HS-27A (cell line): ENCODE measurements at regions not wholly inside any gene's neighbourhood (a gene's known extent, or its start where the extent isn't known, plus 50 kb on each side); places are given as distances from the start of the nearest gene placed in this dataset.

Source experiments
- DNase-seq: peaks from one replicate; pipeline ENCODE4 v3.0.0-alpha.2; 2012; ENCODE audit warnings: low read depth, missing footprints

DNA sequence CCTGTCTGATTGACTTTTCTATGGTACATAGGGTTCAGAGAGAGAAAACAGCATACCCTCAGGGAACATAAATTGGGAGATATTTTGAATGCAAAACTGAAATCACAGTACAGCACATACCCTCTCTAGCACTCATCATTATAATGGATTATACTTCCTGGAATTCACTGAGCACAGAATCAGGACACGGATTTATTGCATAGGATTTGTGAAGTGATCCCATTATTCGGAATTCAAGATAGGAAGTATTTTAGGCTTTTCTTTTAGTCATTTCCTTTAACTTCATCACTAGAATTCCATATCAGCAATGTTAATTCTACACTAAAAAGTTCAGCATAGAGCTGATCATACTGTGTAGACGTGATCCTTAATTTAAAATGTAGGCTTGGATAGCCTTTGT lies 407.0 kb downstream of the PID1 start:
- DNase-seq = no peak

DNA sequence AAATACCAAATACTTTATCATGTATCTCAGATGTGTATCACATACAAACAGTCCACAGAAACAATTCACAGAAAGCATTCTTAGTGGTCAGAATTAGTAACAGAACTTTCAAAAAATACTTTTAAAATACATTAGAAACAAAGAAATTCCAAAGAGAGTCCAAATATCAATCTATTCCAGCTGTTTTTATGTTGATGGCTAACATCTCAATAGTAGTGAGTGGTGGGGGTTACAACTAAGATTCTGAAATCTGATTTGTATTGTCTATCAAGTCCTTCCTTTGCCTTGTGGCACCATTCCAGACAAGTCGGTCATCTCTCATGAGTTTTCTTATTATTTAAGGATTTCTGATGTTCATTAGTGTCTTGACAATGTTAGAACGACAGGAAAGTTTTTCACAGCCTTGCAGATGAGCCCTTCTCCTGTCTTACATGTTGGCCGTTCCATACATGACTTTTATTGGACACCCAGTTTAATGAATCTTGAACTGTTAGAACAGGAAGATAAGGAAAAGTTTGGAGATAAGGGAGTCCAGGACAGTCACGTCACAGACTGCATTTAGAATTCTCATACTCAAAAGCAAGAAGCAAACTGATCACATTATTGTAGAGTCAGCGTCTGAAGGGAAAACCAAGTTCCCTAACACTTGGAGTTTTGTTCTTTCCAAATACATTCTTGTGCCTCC lies 410.3 kb downstream of the PID1 start:
- no peak for DNase-seq

DNA sequence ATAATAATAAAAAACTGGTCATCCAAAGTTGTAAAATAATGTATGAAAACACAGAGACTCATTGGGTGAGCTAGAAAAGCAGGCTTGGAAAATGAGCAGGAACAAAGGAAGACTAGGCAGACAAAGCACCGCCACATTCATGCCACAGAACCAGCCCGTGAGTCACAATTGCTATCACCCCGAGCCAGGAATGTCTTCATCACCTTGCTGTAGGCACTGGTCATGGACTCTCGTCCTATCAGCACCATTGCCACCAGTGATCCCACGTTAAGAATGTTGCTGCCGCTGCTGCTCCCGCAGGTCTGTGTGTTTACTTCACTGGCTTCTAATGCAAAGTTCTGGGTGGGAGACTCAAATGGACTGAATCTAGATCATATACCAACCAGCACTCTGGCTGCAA lies 417.9 kb downstream of the PID1 start:
- DNase-seq = no peak

DNA sequence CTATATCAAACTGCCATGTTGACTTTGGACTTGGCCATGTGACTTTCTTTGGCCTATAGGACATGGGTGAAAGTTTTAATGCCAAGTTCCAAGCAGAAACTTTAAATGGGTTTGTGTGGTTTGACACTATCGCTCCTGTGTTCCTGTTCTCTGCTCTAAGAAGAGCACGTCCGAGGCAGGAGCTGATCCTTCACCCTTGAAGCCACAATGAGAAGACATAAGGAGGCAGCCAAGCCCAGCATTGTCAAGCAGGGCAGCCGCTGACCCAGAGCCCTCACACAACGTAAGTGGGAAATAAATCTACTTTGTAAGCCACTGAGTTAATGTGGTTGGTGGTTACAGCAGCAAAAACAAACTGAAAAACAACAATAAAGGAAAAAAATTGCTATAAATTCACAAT lies 422.4 kb downstream of the PID1 start:
- DNase-seq = no peak

DNA sequence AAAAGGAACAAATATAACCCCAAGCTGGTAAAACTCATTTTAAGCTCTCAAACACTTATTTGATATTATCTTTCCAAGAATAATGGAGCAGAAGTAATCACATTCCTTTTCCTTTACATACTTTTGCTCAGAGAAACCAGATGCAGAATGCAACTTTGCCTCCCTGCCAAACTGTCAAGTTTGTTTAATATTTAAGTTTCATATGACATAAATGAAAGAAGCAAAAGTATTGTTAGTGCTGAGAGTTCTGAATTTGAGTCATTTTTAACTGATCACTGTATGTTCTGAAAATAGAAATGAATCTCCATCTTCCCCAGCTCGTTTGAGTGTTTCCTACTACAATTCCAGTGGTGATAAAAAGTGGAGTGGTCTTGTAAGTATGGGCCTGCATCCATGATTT lies 423.4 kb downstream of the PID1 start:
- no peak for DNase-seq

DNA sequence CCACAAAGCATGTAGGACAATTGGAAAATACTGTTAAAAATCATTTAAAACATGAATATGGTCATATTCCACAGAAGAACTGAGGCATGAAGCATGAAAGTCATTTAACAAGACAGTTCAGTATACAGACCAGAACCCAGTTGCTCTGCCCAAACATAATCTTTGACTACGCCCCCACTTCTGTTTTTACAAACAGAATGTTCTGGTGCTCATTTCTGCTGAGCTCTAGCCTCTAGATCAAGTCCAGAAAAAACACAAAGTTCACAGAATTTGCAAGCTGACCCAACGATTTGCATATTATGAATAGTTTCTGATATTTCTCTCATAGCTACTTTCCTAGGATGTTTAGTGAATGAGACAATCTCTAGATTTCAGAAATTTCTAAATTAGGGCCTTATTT lies 424.9 kb downstream of the PID1 start:
- no peak for DNase-seq

DNA sequence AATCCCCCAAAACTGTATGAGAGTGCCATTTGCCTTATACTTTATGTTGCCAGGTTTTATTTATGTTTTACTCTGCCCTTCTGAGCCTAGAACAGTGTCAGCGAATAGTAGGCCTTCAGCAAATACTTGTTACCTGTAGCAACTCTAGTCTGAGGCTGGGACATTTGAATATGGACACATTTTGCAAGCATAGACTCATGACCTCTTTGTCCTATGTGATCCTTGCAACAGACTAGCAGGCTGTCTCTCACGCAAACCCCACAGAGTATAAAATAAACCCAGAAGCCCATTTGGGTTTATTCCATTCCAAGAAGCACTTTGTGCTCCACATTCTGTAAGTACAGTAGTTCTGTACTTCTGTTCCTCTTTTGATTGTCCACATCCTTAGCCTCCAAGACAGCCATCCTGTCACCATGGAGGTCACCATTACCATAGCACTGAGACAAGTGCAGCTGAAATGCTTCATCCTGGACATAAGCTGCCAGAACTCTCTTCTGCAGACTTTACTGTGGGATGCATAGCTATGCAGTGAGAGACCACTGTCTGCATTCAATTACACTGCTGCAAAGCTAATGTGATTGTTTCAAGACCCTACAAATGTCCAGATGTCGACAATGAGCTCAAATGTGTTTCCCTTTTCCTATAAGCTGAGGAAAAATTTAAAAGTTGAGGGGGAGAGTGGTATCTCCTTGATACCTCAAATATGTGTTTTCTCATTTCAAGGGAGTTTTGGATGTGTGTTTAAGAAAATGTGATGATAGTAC lies 425.7 kb downstream of the PID1 start:
- no peak for DNase-seq

DNA sequence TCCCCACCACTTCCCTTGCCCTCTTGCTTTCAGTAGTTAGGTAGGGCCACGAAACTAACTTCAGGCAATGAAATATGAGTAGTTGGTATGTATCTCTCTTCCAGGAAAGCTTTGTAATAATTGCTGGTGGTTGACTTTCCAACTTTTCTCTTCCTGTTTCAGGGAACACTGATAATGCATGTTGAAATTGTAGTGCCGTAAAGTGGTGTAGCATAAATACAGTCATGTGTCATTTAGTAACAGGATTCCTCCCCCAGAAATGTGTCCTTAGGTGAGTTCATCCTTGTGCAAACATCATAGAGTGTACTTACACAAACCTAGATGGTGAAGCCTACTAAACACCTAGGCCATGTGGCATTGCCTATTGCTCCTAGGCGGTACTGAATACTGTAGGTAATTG lies 429.2 kb downstream of the PID1 start:
- no peak for DNase-seq

DNA sequence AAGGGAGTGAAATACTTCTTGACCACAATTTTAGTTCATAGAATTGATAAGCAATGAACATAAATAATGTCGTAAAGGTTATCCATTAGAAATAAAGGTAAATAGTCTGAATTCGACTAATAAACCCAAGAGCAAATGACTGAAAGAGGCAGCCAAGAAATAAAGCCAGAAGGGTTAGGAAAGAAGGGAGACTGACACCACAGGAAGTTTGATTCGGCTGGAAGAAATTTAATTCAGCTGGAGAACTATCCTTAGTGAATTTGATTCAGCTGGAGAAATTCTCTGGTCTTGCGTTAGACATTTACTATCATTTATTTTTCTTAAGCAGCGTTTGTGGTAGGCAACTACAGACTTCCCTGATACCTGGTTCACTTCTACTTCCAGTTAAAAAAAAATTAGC lies 429.6 kb downstream of the PID1 start:
- no peak for DNase-seq

DNA sequence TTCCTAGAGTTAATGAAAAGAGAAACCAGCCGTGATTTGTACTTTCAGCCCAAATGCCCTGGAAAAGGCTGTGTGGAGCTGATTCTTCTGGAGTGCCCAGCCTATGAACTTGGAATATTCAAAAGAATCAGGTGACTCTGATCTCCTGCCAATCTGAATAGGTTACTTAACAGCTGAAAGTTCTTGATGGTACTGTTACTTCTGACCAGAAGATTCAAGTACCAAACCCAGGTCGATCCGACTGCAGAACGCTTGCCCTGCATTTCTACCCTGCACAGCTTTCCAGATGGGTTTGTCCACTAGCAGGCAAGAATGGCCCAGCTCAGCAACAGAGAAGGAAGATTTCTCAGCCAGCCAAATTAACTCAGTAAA lies 430.4 kb downstream of the PID1 start:
- DNase-seq = no peak

DNA sequence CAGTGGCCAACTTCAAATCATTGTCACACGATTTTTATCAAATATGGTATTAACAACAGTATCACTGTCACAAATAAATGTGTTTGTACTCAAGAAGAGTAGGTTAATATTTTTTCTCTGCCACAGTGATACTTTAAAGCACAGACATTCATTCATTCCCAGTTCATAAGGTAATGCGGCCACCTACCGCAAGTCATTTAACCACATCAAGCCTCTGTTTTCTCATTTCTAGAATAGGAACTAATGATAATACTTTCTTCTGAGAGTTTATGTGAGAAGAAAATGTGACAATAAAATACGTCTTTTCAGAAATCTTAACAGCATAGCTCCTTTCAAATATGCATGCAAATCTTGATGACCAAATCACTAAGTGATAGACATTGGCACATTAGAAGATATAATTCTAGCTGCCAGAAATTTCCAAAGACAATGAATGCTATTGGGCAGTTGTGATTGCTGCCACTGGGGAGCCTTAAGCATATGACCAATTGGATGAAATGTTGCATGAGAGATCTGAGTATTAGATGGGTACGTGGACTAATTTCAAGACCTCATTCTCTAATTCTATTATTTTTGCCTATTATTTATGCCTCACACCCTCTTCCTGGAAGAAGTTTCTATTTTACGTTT lies 430.9 kb downstream of the PID1 start:
- DNase-seq = no peak

DNA sequence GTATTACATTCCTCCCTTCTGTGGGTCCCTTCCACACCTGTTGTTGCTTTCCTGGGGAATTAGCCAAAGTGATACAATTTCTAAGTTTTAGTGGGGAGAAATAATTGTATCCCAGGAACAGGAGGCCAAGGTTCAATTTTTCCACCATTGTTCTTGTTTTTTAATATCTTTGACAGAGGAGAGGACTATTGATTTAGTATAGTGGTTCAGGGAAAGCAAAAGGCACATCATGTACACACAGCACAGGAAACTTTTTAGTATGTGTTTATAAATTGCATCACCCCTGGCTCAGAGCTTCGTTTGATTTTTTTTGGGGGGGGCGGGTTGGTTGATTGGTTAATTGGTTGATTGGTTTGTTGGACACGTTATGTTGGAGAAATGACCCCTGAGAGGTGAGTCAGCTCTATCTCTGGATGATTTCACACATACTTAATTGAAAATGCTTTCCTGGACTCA lies 431.6 kb downstream of the PID1 start:
- no peak for DNase-seq

DNA sequence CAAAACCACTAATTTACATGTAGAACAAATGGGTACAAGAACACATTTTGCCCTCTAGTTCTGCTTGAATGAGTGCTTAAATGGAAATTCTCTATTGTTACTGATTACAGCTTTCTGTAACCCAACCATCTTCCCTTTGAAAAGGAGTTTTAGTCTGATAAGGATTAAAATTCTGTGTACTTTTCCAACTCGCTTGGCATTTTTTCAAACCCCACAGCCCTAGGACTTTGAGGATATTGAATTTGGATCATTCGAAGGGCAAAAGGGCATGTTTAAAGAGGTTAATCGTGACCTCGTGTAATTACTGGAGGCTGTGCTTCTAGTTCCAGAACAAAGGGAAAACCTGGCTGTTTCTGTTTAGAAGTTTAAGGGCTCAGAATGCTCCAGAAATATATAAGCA lies 432.3 kb downstream of the PID1 start:
- no peak for DNase-seq

DNA sequence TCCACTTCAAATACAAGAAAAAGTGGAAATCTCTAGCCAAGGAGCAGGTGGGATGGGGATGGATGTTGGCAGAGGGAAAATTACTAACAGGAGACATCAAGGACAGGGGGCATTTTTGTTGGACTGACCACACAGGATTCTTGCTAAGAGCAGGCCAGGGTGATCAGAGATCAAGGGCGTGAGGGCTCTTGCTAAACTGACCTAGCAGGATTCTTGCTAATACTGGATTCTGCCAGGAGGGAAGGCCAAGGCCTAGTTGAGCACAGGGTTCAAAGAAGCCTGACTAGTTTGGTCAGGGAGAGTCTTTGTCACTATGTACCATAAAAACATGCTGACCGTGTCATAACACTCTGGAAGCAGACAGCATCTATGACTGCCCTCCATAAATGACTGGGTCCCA lies 442.7 kb downstream of the PID1 start:
- DNase-seq = no peak

DNA sequence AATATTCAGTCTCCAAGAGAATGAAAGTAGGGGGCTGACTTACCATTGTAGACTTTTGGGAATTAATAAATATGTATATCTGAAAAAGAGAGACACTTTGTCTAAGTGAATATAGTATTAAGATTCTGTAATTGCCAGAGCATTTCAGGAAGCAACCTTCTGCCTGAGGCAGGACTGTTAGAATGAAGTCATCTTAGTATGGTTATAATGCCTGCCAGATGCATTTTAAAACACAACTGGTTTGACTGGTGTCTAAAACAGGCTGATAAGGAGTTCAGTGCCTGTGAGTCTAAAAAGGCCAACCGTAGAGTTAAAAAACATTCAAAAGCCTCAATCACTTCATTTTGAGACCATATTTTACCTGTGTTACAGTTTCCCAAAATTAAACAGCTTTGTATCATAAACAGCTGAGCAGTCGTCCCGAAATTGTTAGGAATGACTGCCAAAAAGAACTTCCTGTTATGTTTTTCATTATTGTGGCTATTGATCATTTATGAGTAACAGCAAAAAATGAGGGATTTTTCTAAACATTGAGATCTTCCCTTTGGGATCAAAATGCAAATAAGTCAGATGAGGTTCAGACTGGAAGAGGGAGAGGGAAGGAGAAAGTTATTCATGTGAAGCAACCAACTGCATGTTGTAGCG lies 443.9 kb downstream of the PID1 start:
- no peak for DNase-seq

DNA sequence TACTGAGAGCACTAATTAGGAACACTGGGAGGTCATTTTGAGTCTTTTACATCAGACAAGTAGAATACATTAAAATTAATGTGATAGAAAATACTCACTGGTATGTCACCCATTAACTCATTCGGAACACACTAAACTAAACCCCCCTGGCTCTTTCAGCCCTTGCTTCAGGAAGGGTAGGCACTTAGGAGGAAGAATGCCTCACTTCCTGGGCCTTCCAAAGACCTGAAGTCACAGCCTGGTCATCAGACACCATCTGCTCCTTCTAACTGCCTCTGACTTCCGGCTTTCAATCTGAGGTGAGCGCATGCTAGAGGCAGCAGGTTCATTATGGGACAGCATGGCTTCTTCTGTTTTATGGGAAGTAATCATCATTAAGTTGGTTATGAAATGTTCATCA lies 451.4 kb downstream of the PID1 start:
- no peak for DNase-seq

DNA sequence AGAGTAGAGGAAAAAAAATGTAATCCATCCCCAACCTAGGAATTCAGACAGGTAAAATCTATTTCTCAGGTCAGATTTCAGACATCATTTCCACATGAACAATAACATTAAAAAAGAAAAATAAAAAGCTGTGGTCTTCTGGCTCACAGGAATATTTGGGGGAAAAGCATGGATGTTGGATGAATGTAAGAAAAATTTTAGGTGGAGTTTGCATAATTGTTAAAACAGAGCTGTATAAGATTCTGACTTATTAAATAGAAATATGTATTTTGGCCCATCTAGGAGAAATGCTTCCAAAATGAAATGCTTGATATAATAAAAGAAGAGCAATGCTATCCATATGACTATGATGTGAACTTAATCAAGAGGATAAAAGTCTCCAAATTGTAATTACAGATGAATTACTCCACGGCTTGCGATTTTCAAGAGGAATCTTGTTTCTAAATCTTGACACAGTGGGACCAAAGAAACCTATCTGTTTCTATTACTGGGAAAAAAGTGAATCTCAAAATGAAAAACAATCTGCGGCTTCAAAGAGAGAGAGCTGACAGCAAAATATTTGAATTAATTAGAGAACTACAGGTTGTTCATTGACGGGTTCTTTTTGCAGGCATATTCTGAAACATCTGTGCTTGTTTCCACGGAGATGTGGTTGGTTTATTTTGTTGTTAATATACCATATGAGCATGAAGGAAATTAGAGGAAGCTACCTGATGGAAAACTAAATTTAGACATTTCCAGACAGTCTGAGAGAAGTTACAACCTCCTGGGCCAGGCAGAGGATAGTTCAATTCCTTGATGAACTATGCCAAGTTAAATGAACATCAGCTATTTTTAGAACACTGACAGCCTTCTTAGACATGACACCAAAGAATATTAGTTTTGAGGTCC lies 468.7 kb downstream of the PID1 start:
- DNase-seq = no peak

DNA sequence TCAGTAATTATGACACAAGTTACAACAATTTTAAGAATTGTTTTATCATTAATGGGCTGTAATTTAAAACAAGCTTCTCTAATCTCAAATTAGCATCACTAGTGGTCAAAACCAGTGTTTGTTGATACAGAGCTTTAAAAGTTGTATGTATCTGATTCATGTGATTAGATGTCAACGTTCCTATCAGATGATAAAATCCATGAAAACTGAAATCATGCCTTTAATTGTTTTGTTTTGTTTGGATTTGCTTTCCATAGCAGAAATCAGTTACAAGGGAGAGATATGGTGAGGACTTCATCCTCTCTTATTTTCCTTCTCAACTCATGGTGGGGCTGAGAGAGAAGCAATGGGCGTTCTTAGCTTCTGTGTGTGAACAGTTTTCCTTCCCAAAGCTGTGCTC lies 469.6 kb downstream of the PID1 start:
- DNase-seq = no peak

DNA sequence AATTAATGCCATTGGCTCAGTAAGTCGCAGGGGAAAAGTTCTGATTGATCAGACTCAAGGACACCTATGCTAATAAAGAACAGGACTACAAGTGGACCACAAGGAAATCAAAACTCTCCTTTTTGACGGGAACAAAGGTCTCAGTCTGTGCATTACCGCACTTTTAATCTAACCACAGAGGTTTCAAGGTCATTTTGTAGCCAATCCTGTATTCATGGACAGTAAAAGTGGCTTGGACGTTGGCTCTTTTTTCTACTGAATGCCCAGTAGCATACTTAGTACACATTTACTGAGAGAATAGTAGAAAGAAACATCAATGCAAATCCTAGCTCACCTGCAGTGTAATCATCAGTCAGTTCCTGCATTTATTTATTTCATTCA lies 471.9 kb downstream of the PID1 start:
- no peak for DNase-seq

DNA sequence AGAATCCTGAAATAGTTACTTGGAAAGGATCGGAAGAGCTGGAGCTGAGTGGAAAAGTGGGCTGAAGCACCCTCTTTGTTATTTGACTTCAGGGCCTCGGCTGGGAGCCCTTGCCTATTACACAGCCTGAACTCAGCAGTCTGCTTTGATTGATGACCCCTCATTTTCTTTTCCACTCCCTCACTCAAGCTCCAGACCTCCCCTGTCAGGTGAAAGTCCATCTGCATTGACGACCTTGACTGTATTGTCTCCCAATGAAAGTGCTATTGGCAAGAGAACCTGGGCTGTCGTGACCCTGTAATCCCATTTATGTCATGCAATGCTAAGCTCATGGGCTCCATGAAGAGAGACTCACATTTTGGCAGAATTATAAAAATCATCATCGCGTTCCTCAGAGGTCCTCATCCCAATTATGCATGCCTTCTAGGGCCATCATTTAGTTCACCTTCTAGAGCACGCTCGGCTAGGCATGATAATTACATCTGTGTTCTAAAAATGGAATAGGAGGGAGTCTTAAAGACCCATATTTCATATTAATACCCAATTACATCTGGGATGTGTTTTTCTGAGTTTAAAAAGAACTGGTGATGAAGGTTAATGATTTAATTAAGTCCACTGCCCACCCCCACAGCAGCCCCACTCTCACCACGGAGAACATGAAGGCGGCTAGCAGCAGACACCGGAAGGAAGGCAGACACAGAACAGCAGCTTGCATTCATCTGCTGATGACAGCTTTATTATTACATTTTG lies 472.5 kb downstream of the PID1 start:
- DNase-seq = no peak

DNA sequence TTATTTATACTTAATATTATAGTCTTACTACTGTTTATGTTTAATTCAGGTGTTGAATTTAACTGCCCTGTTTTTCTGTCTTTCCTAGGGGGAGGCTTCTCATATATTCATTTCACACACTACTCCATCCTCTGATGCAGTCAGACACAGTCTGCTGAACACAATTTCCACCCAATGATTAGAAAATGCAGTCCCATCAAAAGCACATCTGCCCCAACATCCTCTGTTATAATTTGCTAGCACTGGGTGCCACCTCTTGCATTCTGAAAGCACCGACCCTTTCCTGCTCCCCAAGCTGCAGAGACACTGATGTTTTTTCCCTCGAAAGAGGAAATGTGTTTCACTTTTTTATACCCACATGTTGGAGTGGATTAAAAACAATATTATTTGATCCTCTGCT lies 474.7 kb downstream of the PID1 start:
- DNase-seq = no peak
